Liver (tissue), 9 donors: ENCODE measurements at regions not wholly inside any gene's neighbourhood (a gene's known extent, or its start where the extent isn't known, plus 50 kb on each side); places are given as distances from the start of the nearest gene placed in this dataset. TPM values are rescaled to one million over a fixed set of nuclear protein-coding genes. Genes with fewer than 3 reads are reported as not detected.
"Not testable (repeated sequence)": the region's sequence is repeated elsewhere in the genome, so short reads cannot be mapped to it uniquely, and the experiment has no call there.

ENCODE experiments used
- DNase-seq: peaks from one replicate; pipeline ENCODE4 v3.0.0-alpha.2; 2017; ENCODE audit warnings: low spot score
- H3K27ac ChIP-seq, 2 donors: one replicate each; pipeline ENCODE4 v1.7.0; 2013; ENCODE audit warnings: inconsistent platforms in 2 of 2, low read length in 2 of 2, control low read depth in 1 of 2, low read depth in 1 of 2, mild to moderate bottlenecking in 1 of 2
- H3K27me3 ChIP-seq, 4 donors: one replicate each; pipeline versions ENCODE4 v1.6.1 to v1.7.0; 2013; ENCODE audit warnings: low read length in 3 of 4, inconsistent platforms in 1 of 4, mild to moderate bottlenecking in 1 of 4, moderate library complexity in 1 of 4; ENCODE audit not compliant: control insufficient read depth in 4 of 4, insufficient read depth in 4 of 4
- H3K36me3 ChIP-seq, 4 donors: one replicate each; pipeline versions ENCODE4 v1.6.1 to v1.7.0; 2013; ENCODE audit warnings: low read length in 3 of 4, mild to moderate bottlenecking in 3 of 4, low read depth in 1 of 4, moderate library complexity in 1 of 4; ENCODE audit not compliant: control insufficient read depth in 4 of 4, insufficient read depth in 3 of 4
- H3K4me1 ChIP-seq, 4 donors: one replicate each; pipeline versions ENCODE4 v1.6.1 to v1.7.0; 2013; ENCODE audit warnings: low read length in 3 of 4, mild to moderate bottlenecking in 3 of 4, moderate library complexity in 1 of 4; ENCODE audit not compliant: control insufficient read depth in 4 of 4, insufficient read depth in 4 of 4
- H3K4me3 ChIP-seq, 3 donors: one replicate each; pipeline versions ENCODE4 v1.6.1 to v1.7.0; 2013; ENCODE audit warnings: low read length in 3 of 3, control low read depth in 1 of 3, low read depth in 1 of 3, mild to moderate bottlenecking in 1 of 3
- H3K9ac ChIP-seq, 2 donors: one replicate each; pipeline ENCODE4 v1.7.0; 2013; ENCODE audit warnings: low read length in 2 of 2, mild to moderate bottlenecking in 2 of 2, moderate library complexity in 2 of 2, control low read depth in 1 of 2, low read depth in 1 of 2
- H3K9me3 ChIP-seq, 4 donors: one replicate each; pipeline versions ENCODE4 v1.6.1 to v1.7.0; 2013; ENCODE audit warnings: low read length in 3 of 4; ENCODE audit not compliant: control insufficient read depth in 4 of 4
- GABPA ChIP-seq, 2 donors: IDR thresholded peaks in 1 of 2; conservative IDR thresholded peaks in 1 of 2; 2 replicates each; pipeline ENCODE4 v1.6.1; 2016; ENCODE audit warnings: antibody characterized with exemption in 2 of 2, mild to moderate bottlenecking in 1 of 2, moderate library complexity in 1 of 2
- HNF4A ChIP-seq, 2 donors: conservative IDR thresholded peaks; 2 replicates each; pipeline ENCODE4 v1.6.1; 2016; ENCODE audit warnings: antibody characterized with exemption in 2 of 2, mild to moderate bottlenecking in 2 of 2
- RXRA ChIP-seq, 2 donors: IDR thresholded peaks; 2 replicates each; pipeline ENCODE4 v1.6.1; 2017 to 2018; ENCODE audit warnings: antibody characterized with exemption in 2 of 2, mild to moderate bottlenecking in 1 of 2
- WGBS: extraction: QIAGEN DNeasy Blood & Tissue Kit; methylation state at CpG from one replicate; pipeline ENCODE4 v1.1.7; 2013; 5-methylcytosine and 5-hydroxymethylcytosine counted together
- small RNA-seq: library from RNA; depleted of rRNA; stranded (forward); fragments of <200 nt; gene quantifications from one replicate; pipeline ENCODE3, GENCODE V24; 2014
- TF ChIP-seq, protein P1 (sequence below): IDR thresholded peaks from 2 replicates; pipeline ENCODE4 v1.6.1; 2016; ENCODE audit warnings: antibody characterized with exemption
- TF ChIP-seq, protein P2 (sequence below): fragments of 150-350 bp; IDR thresholded peaks from 2 replicates; pipeline ENCODE4 v1.5.1; 2017; ENCODE audit warnings: improper control_type of control experiment, low read depth, low read length; ENCODE audit not compliant: missing input control
- donor health status: healthy.
- donor health status: healthy.
- donor health status: healthy.
- donor health status: healthy.
- donor health status: healthy.

GRCh38 chr13:23119131-23119530, 61.6 kb upstream of the SGCG start:
- Histone ChIP-seq H3K36me3 (no peaks in the 10 kb centered on the region), H3K9me3 (peaks cover 0 to 2% (median 1%) of the 10 kb centered on the region in 4 donors), H3K27me3 (peaks cover 0 to 2% (median 1%) of the 10 kb centered on the region in 4 donors), H3K27ac (no peak overlapping the region), H3K9ac (no peak overlapping the region), H3K4me3 (no peak overlapping the region), H3K4me1 (no peaks in the 10 kb centered on the region)
- TF ChIP-seq HNF4A (conservative IDR thresholded peaks at IDR 0.05) (no peak), RXRA (IDR thresholded peaks at IDR 0.05) (no peak), GABPA (IDR thresholded peaks at IDR 0.05 in 1 of 2, conservative IDR thresholded peaks at IDR 0.05 in 1 of 2) (no peak)
- TF ChIP-seq, protein P1, sequence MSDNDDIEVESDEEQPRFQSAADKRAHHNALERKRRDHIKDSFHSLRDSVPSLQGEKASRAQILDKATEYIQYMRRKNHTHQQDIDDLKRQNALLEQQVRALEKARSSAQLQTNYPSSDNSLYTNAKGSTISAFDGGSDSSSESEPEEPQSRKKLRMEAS, result no peak
- WGBS, result 62% methylated on average over 3 of the region's 3 CpGs
- DNase-seq, result no peak

DNA sequence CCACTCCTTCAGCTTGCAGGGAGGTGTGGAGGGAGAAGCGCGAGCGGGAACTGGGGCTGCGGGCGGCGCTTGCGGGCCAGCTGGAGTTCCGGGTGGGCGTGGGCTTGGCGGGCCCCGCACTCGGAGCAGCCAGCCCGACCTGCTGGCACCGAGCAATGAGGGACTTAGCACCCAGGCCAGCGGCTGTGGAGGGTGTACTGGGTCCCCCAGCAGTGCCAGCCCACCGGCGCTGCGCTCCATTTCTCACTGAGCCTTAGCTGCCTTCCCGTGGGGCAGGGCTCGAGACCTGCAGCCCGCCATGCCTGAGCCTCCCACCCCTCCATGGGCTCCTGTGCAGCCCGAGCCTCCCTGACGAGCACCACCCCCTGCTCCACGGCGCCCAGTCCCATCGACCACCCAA, 53.2 kb upstream of the SGCG start:
- not testable (repeated sequence) for DNase-seq, H3K9ac ChIP-seq, H3K4me3 ChIP-seq, H3K36me3 ChIP-seq, H3K4me1 ChIP-seq, H3K9me3 ChIP-seq, H3K27me3 ChIP-seq, H3K27ac ChIP-seq
- WGBS, result 88% methylated on average over 26 of the region's 26 CpGs

- Histone ChIP-seq H3K9ac (no peak overlapping the region), H3K9me3 (no peaks in the 10 kb centered on the region), H3K36me3 (no peaks in the 10 kb centered on the region), H3K27me3 (no peaks in the 10 kb centered on the region), H3K4me3 (no peak overlapping the region), H3K27ac (no peak overlapping the region), H3K4me1 (no peaks in the 10 kb centered on the region)
- TF ChIP-seq, protein P2, sequence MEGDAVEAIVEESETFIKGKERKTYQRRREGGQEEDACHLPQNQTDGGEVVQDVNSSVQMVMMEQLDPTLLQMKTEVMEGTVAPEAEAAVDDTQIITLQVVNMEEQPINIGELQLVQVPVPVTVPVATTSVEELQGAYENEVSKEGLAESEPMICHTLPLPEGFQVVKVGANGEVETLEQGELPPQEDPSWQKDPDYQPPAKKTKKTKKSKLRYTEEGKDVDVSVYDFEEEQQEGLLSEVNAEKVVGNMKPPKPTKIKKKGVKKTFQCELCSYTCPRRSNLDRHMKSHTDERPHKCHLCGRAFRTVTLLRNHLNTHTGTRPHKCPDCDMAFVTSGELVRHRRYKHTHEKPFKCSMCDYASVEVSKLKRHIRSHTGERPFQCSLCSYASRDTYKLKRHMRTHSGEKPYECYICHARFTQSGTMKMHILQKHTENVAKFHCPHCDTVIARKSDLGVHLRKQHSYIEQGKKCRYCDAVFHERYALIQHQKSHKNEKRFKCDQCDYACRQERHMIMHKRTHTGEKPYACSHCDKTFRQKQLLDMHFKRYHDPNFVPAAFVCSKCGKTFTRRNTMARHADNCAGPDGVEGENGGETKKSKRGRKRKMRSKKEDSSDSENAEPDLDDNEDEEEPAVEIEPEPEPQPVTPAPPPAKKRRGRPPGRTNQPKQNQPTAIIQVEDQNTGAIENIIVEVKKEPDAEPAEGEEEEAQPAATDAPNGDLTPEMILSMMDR, result no peak
- DNase-seq, result no peak
- 68% methylated on average over 3 of the region's 3 CpGs for WGBS
Measured at GRCh38 chr13:23129331-23129730, 51.4 kb upstream of the SGCG start.

Small RNA genes in the stretch of these regions (small RNA-seq; reads per million reads assigned to genes)
- gene MTND3P1 (not detected), gene RF00049 (not detected)
